GM13977 (cell line): ENCODE measurements at regions not wholly inside any gene's neighbourhood (a gene's known extent, or its start where the extent isn't known, plus 50 kb on each side); places are given as distances from the start of the nearest gene placed in this dataset.

ENCODE experiments used
- DNase-seq: peaks from one replicate; pipeline ENCODE4 v3.0.0; 2012; ENCODE audit warnings: low spot score
- CTCF ChIP-seq: IDR thresholded peaks from 2 replicates; pipeline ENCODE4 v1.5.1; 2012; ENCODE audit warnings: mild to moderate bottlenecking, control low read depth; ENCODE audit not compliant: insufficient read depth; ENCODE audit errors: extremely low read depth, missing control alignments
- in situ Hi-C: fragments of 300-500 bp; cut with MboI; formaldehyde crosslinking; loops from one replicate; pipeline ENCODE4 v1.12.0; 2022; ENCODE audit warnings: low sequenced_read_pairs, low pct_unique_long_range_greater_than_20kb, mixed read lengths, inconsistent platforms; ENCODE audit not compliant: unreplicated experiment

GRCh38 chr3:1710663-1711062 lies 388.0 kb upstream of the CNTN4 start:
- in situ Hi-C loops: no loop called here
- DNase-seq: no peak

GRCh38 chr3:1717524-1717923 lies 381.1 kb upstream of the CNTN4 start:
- TF ChIP-seq CTCF: no peak
- in situ Hi-C loops: no loop called here
- DNase-seq: no peak

More at GRCh38 chr3:1710663-1711062, 388.0 kb upstream of the CNTN4 start:
- no peak for TF ChIP-seq CTCF

GRCh38 chr3:1723726-1724125 lies 374.9 kb upstream of the CNTN4 start:
- no peak for TF ChIP-seq CTCF
- no peak for DNase-seq
- in situ Hi-C loops: no loop called here

GRCh38 chr3:1726741-1727140 lies 371.9 kb upstream of the CNTN4 start:
- no peak for DNase-seq
- in situ Hi-C loops: no loop called here
- no peak for TF ChIP-seq CTCF

- in situ Hi-C loops: no loop called here
- DNase-seq: no peak
- no peak for TF ChIP-seq CTCF
Measured at GRCh38 chr3:1727242-1727641, 371.4 kb upstream of the CNTN4 start.

GRCh38 chr3:1728510-1728909 lies 370.2 kb upstream of the CNTN4 start:
- no peak for TF ChIP-seq CTCF
- DNase-seq: no peak
- in situ Hi-C loops: no loop called here
